MV-4-11 (cell line): ENCODE measurements at regions not wholly inside any gene's neighbourhood (a gene's known extent, or its start where the extent isn't known, plus 50 kb on each side); places are given as distances from the start of the nearest gene placed in this dataset.
"Not testable (repeated sequence)": the region's sequence is repeated elsewhere in the genome, so short reads cannot be mapped to it uniquely, and the experiment has no call there.

Source experiments
- DNase-seq: peaks from one replicate; lab custom pipeline; 2025; lab: John Stamatoyannopoulos, UW

- DNase-seq, result no peak
Observed at GRCh38 chr22:49697047-49697446, 130.6 kb downstream of the BRD1 start.

GRCh38 chr22:49694462-49695260, 133.0 kb downstream of the BRD1 start:
- DNase-seq, result no peak

GRCh38 chr22:49693848-49694247, 133.8 kb downstream of the BRD1 start:
- DNase-seq, result no peak

GRCh38 chr22:49693416-49693815, 134.3 kb downstream of the BRD1 start:
- no peak for DNase-seq

GRCh38 chr22:49692499-49693225, 135.0 kb downstream of the BRD1 start:
- DNase-seq, result no peak

GRCh38 chr22:49691256-49691655, 136.4 kb downstream of the BRD1 start:
- no peak for DNase-seq

GRCh38 chr22:49690454-49690853, 137.2 kb downstream of the BRD1 start:
- DNase-seq, result no peak

- DNase-seq, result no peak
Observed at GRCh38 chr22:49689858-49690257, 137.8 kb downstream of the BRD1 start.

- no peak for DNase-seq
Observed at GRCh38 chr22:49689255-49689770, 138.4 kb downstream of the BRD1 start.

GRCh38 chr22:49688516-49689254, 139.0 kb downstream of the BRD1 start:
- no peak for DNase-seq

GRCh38 chr22:49687786-49688515, 139.7 kb downstream of the BRD1 start:
- no peak for DNase-seq

GRCh38 chr22:49687333-49687732, 140.3 kb downstream of the BRD1 start:
- no peak for DNase-seq

GRCh38 chr22:49686495-49687219, 141.0 kb downstream of the BRD1 start:
- no peak for DNase-seq

- no peak for DNase-seq
Observed at GRCh38 chr22:49685686-49686085, 142.0 kb downstream of the BRD1 start.

GRCh38 chr22:49685116-49685515, 142.6 kb downstream of the BRD1 start:
- DNase-seq, result no peak

- DNase-seq, result no peak
Observed at GRCh38 chr22:49683032-49683431, 144.6 kb downstream of the BRD1 start.

- not testable (repeated sequence) for DNase-seq
Observed at GRCh38 chr22:49680819-49681218, 146.9 kb downstream of the BRD1 start.

GRCh38 chr22:49678842-49679170, 148.9 kb downstream of the BRD1 start:
- DNase-seq, result no peak

- no peak for DNase-seq
Observed at GRCh38 chr22:49678137-49678841, 149.4 kb downstream of the BRD1 start.

- no peak for DNase-seq
Observed at GRCh38 chr22:49677495-49677889, 150.2 kb downstream of the BRD1 start.
